Heart right ventricle (tissue), 16 donors: ENCODE measurements at regions not wholly inside any gene's neighbourhood (a gene's known extent, or its start where the extent isn't known, plus 50 kb on each side); places are given as distances from the start of the nearest gene placed in this dataset.

Source experiments
- ATAC-seq, 8 donors: fragments of 200-7000 bp; cut with Tn5 transposase; one replicate each; pipeline ENCODE4 v1.9.1; 2020; ENCODE audit warnings: mild to moderate bottlenecking in 8 of 8, moderate library complexity in 8 of 8, moderate number of reproducible peaks in 1 of 8
- DNase-seq, 2 donors: peaks; one replicate each; pipeline ENCODE4 v3.0.0-alpha.2; 2020
- H3K27ac ChIP-seq, 10 donors: fragments of 200-600 bp; sonication (generic) in 2 of 10; one replicate each; pipeline versions ENCODE4 v1.5.0 to v1.8.0; 2020 to 2022; ENCODE audit warnings: mild to moderate bottlenecking in 3 of 10
- H3K27me3 ChIP-seq, 7 donors: fragments of 200-600 bp; one replicate each; pipeline ENCODE4 v1.8.0; 2021 to 2022; ENCODE audit warnings: mild to moderate bottlenecking in 2 of 7
- H3K36me3 ChIP-seq, 9 donors: fragments of 200-600 bp; sonication (generic) in 1 of 9; one replicate each; pipeline versions ENCODE4 v1.5.0 to v1.8.0; 2020 to 2022; ENCODE audit warnings: mild to moderate bottlenecking in 2 of 9
- H3K4me1 ChIP-seq, 9 donors: fragments of 200-600 bp; sonication (generic) in 1 of 9; one replicate each; pipeline versions ENCODE4 v1.5.0 to v1.8.0; 2020 to 2022; ENCODE audit warnings: mild to moderate bottlenecking in 4 of 9
- H3K4me3 ChIP-seq, 10 donors: fragments of 200-600 bp; sonication (generic) in 2 of 10; one replicate each; pipeline versions ENCODE4 v1.5.0 to v1.8.0; 2020 to 2022; ENCODE audit warnings: mild to moderate bottlenecking in 7 of 10, moderate library complexity in 2 of 10
- H3K9me3 ChIP-seq, 11 donors: fragments of 200-600 bp in 10 of 11; sonication (generic) in 2 of 11; one replicate each; pipeline versions ENCODE4 v1.5.0 to v1.8.0; 2013 to 2022; ENCODE audit warnings: mild to moderate bottlenecking in 2 of 11, control low read depth in 1 of 11, moderate library complexity in 1 of 11
- CTCF ChIP-seq, 9 donors: fragments of 200-600 bp; sonication (generic) in 2 of 9; IDR thresholded peaks; one replicate each; pipeline versions ENCODE4 v1.5.0 to v1.8.0; 2021 to 2022; ENCODE audit warnings: antibody characterized with exemption in 9 of 9, mild to moderate bottlenecking in 5 of 9, moderate library complexity in 1 of 9
- WGBS, 2 donors: extraction: QIAGEN DNeasy Blood & Tissue Kit; methylation state at CpG; one replicate each; pipeline ENCODE4 v1.1.7; 2013; ENCODE audit warnings: inconsistent platforms in 1 of 2; 5-methylcytosine and 5-hydroxymethylcytosine counted together
- intact Hi-C, 10 donors: fragments of 100-400 bp; cut with DNase I; formaldehyde crosslinking; loops; one replicate each; pipeline versions ENCODE4 v1.11.1 to v1.14.2; 2022
- donor health status: Arrhythmogenic right ventricular cardiomyopathy.
- donor health status: ischemic (EF 13 %, LVEDD 7.1; RV severe dilation, severe dysfunction).
- donor health status: healthy with polysubstance abuse.
- donor health status: DM: no; HTN: yes; CAD: no.
- donor health status: DM: no; HTN: no; CAD: no.
- donor health status: ischemic (EF 25% LVEDD 6.9; RV normal size, moderate dysfunction).
- donor health status: ischemic (EF 25% LVEDD 5.7; RV mildly dilated, moderate dysfunction).
- donor health status: healthy.
- donor health status: DM: yes; HTN: yes; CAD: no.
- donor health status: Ischemic cardiomyopathy.
- donor health status: ischemic (EF 35%, LVEDD 5.7; RV mildly dilated, moderate dysfunction).
- donor health status: nonischemic (EF 11% LVEDD 7.7; RV severe dilation, severe dysfunction).
- donor health status: DM: yes; HTN: yes; CAD: no.
- donor health status: PGD.
- donor health status: ischemic (EF 29% LVEDD 5.4; RV normal size, mild dysfunction).
- donor health status: nonischemic (EF 23%, LVEDD 6.1; RV moderate dilation, normal function).

GRCh38 chr4:140238351-140239056 is 84.5 kb upstream of the MAML3 start:
- intact Hi-C loops, result loop anchor here in 5 of 10 donors (2.0 to 5.0 kb wide), 3 partner anchors 81 to 88 kb away; partner anchors contain the start of gene MAML3 (in 3 of the 5)
- Histone ChIP-seq H3K27me3 (no peaks in the 10 kb centered on the region), H3K9me3 (no peaks in the 10 kb centered on the region), H3K4me1 (peaks cover 10 to 57% (median 36%) of the 10 kb centered on the region in 9 donors), H3K36me3 (no peaks in the 10 kb centered on the region), H3K27ac (peak overlapping the region; percentile 66 to 92 (median 83)), H3K4me3 (peak overlapping the region in 7 of 10 donors; percentile 2 to 37 (median 31))
- peak; percentile 87 for DNase-seq
- WGBS, 2 donors, result 35 to 40% methylated on average over 13 of the region's 13 CpGs
- no peak for TF ChIP-seq CTCF (IDR thresholded peaks at IDR 0.05)
- ATAC-seq, result peak; percentile 89 to 97 (median 94)

- Histone ChIP-seq H3K4me3 (peak overlapping the region in 8 of 10 donors; percentile 2 to 37 (median 30)), H3K36me3 (no peaks in the 10 kb centered on the region), H3K27ac (peak overlapping the region; percentile 66 to 92 (median 83)), H3K4me1 (peaks cover 10 to 50% (median 31%) of the 10 kb centered on the region in 9 donors), H3K27me3 (no peaks in the 10 kb centered on the region), H3K9me3 (no peaks in the 10 kb centered on the region)
- ATAC-seq, result peak; percentile 80 to 90 (median 86)
- WGBS, 2 donors, result 4 to 6% methylated on average over 16 of the region's 16 CpGs
- TF ChIP-seq CTCF (IDR thresholded peaks at IDR 0.05), result no peak
- intact Hi-C loops, result loop anchor here in 5 of 10 donors (2.0 to 5.0 kb wide), 3 partner anchors 80 to 87 kb away; partner anchors contain the start of gene MAML3 (in 3 of the 5)
- peak; percentile 72 to 76 for DNase-seq
Observed at GRCh38 chr4:140237616-140238350, 83.8 kb upstream of the MAML3 start.

GRCh38 chr4:140236654-140237169 is 82.7 kb upstream of the MAML3 start:
- intact Hi-C loops, result loop anchor here in 4 of 10 donors (5.0 kb wide), 2 partner anchors 79 to 84 kb away; partner anchors contain the start of gene MAML3 (in 3 of the 4)
- peak overlapping the region in 9 of 10 donors; percentile 77 to 92 (median 84) for H3K27ac ChIP-seq

More at GRCh38 chr4:140236654-140237169, 82.7 kb upstream of the MAML3 start:
- no peak for TF ChIP-seq CTCF (IDR thresholded peaks at IDR 0.05)
- Histone ChIP-seq H3K36me3 (no peaks in the 10 kb centered on the region), H3K4me1 (peaks cover 10 to 48% (median 28%) of the 10 kb centered on the region in 9 donors), H3K4me3 (peak overlapping the region in 2 of 10 donors; percentile 32 to 33), H3K9me3 (no peaks in the 10 kb centered on the region), H3K27me3 (no peaks in the 10 kb centered on the region)
- 67 to 70% methylated on average over 9 of the region's 9 CpGs for WGBS, 2 donors
- DNase-seq (no peak), ATAC-seq (no peak)
